H1 (cell line): ENCODE measurements at regions not wholly inside any gene's neighbourhood (a gene's known extent, or its start where the extent isn't known, plus 50 kb on each side); places are given as distances from the start of the nearest gene placed in this dataset.

Experiments used
- CTCF ChIA-PET: fragments of 300-600 bp; sonication (Branson Sonifier 250); formaldehyde crosslinking; loops from one replicate; lab custom pipeline; 2021; ENCODE audit not compliant: partially characterized antibody; lab: Charles Lee
- POLR2A ChIA-PET: fragments of 300-600 bp; sonication (Branson Sonifier 250); formaldehyde crosslinking; loops from one replicate; lab custom pipeline; 2021; ENCODE audit warnings: inconsistent platforms; ENCODE audit not compliant: partially characterized antibody; lab: Charles Lee
- DNase-seq, 2 experiments: peaks; one replicate each; pipeline versions ENCODE4 v3.0.0 to v3.0.0-alpha.2; 2010 to 2022; ENCODE audit warnings: low spot score in 2 of 2, low read depth in 1 of 2, mixed read lengths in 1 of 2
- FAIRE-seq: peaks from 2 replicates; lab custom pipeline; 2011; peaks lifted over from hg19 to GRCh38; lab: Jason Lieb, UNC
- H2AFZ ChIP-seq: 2 replicates; pipeline ENCODE4 v1.8.1; 2012; ENCODE audit warnings: low read length, inconsistent platforms
- H2AK5ac ChIP-seq: 2 replicates; pipeline ENCODE4 v1.6.1; 2013; ENCODE audit warnings: low read depth, low read length
- H2BK120ac ChIP-seq: replicated peaks from 2 replicates; pipeline ENCODE3; 2013; ENCODE audit warnings: low read depth, low read length, inconsistent platforms
- H2BK12ac ChIP-seq: 2 replicates; pipeline ENCODE4 v1.6.1; 2013; ENCODE audit warnings: low read depth, low read length
- H2BK15ac ChIP-seq: 2 replicates; pipeline ENCODE4 v1.6.1; 2013; ENCODE audit warnings: low read length
- H2BK20ac ChIP-seq: 2 replicates; pipeline ENCODE4 v1.6.1; 2013; ENCODE audit warnings: low read length
- H2BK5ac ChIP-seq: 2 replicates; pipeline ENCODE4 v1.6.1; 2013; ENCODE audit warnings: low read depth, low read length
- H3K14ac ChIP-seq: 2 replicates; pipeline ENCODE4 v1.6.1; 2013; ENCODE audit warnings: inconsistent platforms; ENCODE audit not compliant: insufficient read length
- H3K18ac ChIP-seq: 2 replicates; pipeline ENCODE4 v1.6.1; 2013; ENCODE audit warnings: low read length; ENCODE audit errors: extremely low read depth
- H3K23ac ChIP-seq: 2 replicates; pipeline ENCODE4 v1.6.1; 2013; ENCODE audit warnings: inconsistent platforms; ENCODE audit not compliant: insufficient read length
- H3K23me2 ChIP-seq: 2 replicates; pipeline ENCODE4 v1.6.1; 2013; ENCODE audit warnings: low read depth, low read length
- H3K27ac ChIP-seq: 2 replicates; pipeline ENCODE4 v1.6.1; 2011; ENCODE audit warnings: low read depth, low read length, inconsistent platforms
- H3K27me3 ChIP-seq, 4 experiments: replicated peaks in 1 of 4; 1 replicate in 1 of 4; 2 replicates in 3 of 4; pipeline versions ENCODE4 v1.6.1 to v1.8.1; 2011 to 2013; ENCODE audit warnings: low read length in 3 of 4, mild to moderate bottlenecking in 3 of 4, inconsistent platforms in 2 of 4, mixed read lengths in 2 of 4, moderate library complexity in 1 of 4; ENCODE audit not compliant: control insufficient read depth in 3 of 4, insufficient read depth in 3 of 4; ENCODE audit errors: extremely low read depth in 1 of 4
- H3K36me3 ChIP-seq, 4 experiments: 2 replicates each; pipeline versions ENCODE4 v1.6.1 to v1.8.1; 2011 to 2013; ENCODE audit warnings: mild to moderate bottlenecking in 4 of 4, low read length in 3 of 4, moderate library complexity in 2 of 4, control low read depth in 1 of 4, inconsistent platforms in 1 of 4; ENCODE audit not compliant: insufficient read depth in 4 of 4, control insufficient read depth in 2 of 4
- H3K4ac ChIP-seq: replicated peaks from 2 replicates; pipeline ENCODE3; 2013; ENCODE audit warnings: low read length, low read depth, mixed read lengths, inconsistent platforms; ENCODE audit not compliant: insufficient read length
- H3K4me1 ChIP-seq, 4 experiments: replicated peaks in 1 of 4; 1 replicate in 1 of 4; 2 replicates in 3 of 4; pipeline versions ENCODE4 v1.6.1 to v1.8.1; 2011 to 2013; ENCODE audit warnings: low read length in 3 of 4, inconsistent platforms in 2 of 4, mixed read lengths in 1 of 4; ENCODE audit not compliant: insufficient read depth in 4 of 4, control insufficient read depth in 3 of 4
- H3K4me2 ChIP-seq, 2 experiments: 2 replicates each; pipeline versions ENCODE4 v1.6.1 to v1.8.1; 2011 to 2013; ENCODE audit warnings: low read depth in 2 of 2, low read length in 2 of 2, control low read depth in 1 of 2, inconsistent platforms in 1 of 2, mild to moderate bottlenecking in 1 of 2; ENCODE audit not compliant: insufficient read depth in 1 of 2
- H3K4me3 ChIP-seq, 4 experiments: fragments of 200-600, 300-600 bp in 1 of 4; sonication (generic), shearing (Covaris generic), sonication (Bioruptor Twin) in 1 of 4; 2 replicates each; pipeline versions ENCODE4 v1.5.1 to v1.8.1; 2011 to 2016; ENCODE audit warnings: low read length in 4 of 4, low read depth in 3 of 4, control low read depth in 2 of 4, inconsistent platforms in 2 of 4, mild to moderate bottlenecking in 2 of 4, mixed read lengths in 1 of 4, moderate library complexity in 1 of 4; ENCODE audit not compliant: insufficient read depth in 2 of 4; ENCODE audit errors: extremely low read depth in 1 of 4
- H3K56ac ChIP-seq: replicated peaks from 2 replicates; pipeline ENCODE3; 2013; ENCODE audit warnings: low read depth, mild to moderate bottlenecking, mixed read lengths, low read length, inconsistent platforms; ENCODE audit not compliant: insufficient read length
- H3K79me1 ChIP-seq: 2 replicates; pipeline ENCODE4 v1.6.1; 2013; ENCODE audit warnings: low read depth, low read length, control low read depth
- H3K79me2 ChIP-seq, 2 experiments: 2 replicates each; pipeline versions ENCODE4 v1.6.1 to v1.8.1; 2012 to 2013; ENCODE audit warnings: low read length in 2 of 2, mild to moderate bottlenecking in 2 of 2, inconsistent platforms in 1 of 2; ENCODE audit not compliant: insufficient read depth in 2 of 2, control insufficient read depth in 1 of 2
- H3K9ac ChIP-seq, 4 experiments: replicated peaks in 1 of 4; 1 replicate in 1 of 4; 2 replicates in 3 of 4; pipeline versions ENCODE4 v1.6.1 to v1.8.1; 2011 to 2013; ENCODE audit warnings: low read depth in 3 of 4, low read length in 3 of 4, control low read depth in 2 of 4, mild to moderate bottlenecking in 2 of 4, moderate library complexity in 2 of 4, inconsistent platforms in 1 of 4; ENCODE audit errors: extremely low read depth in 1 of 4
- H3K9me3 ChIP-seq, 2 experiments: 2 replicates each; pipeline versions ENCODE4 v1.6.1 to v1.8.1; 2012 to 2013; ENCODE audit warnings: mild to moderate bottlenecking in 2 of 2, moderate library complexity in 2 of 2, control low read depth in 1 of 2, inconsistent platforms in 1 of 2, low read depth in 1 of 2, low read length in 1 of 2, mixed read lengths in 1 of 2; ENCODE audit not compliant: insufficient read depth in 2 of 2
- H4K20me1 ChIP-seq, 2 experiments: replicated peaks in 1 of 2; 2 replicates each; pipeline versions ENCODE3 to v1.8.1; 2011 to 2013; ENCODE audit warnings: inconsistent platforms in 2 of 2, low read length in 2 of 2, mild to moderate bottlenecking in 1 of 2; ENCODE audit not compliant: insufficient read depth in 2 of 2, control insufficient read depth in 1 of 2
- H4K5ac ChIP-seq: 2 replicates; pipeline ENCODE4 v1.6.1; 2013; ENCODE audit warnings: low read length, low read depth, mixed read lengths, inconsistent platforms; ENCODE audit not compliant: insufficient read length
- H4K8ac ChIP-seq: 2 replicates; pipeline ENCODE4 v1.8.0; 2013; ENCODE audit warnings: mild to moderate bottlenecking, moderate library complexity, low read length, inconsistent platforms; ENCODE audit not compliant: insufficient read depth; ENCODE audit errors: extremely low read depth
- H4K91ac ChIP-seq: replicated peaks from 2 replicates; pipeline ENCODE3; 2013; ENCODE audit warnings: low read length, mixed read lengths, inconsistent platforms; ENCODE audit not compliant: insufficient read length
- EZH2 ChIP-seq: fragments of 200-600 bp; sonication (generic); IDR thresholded peaks from 2 replicates; pipeline ENCODE4 v1.7.1; 2012; ENCODE audit warnings: low read depth, mild to moderate bottlenecking, moderate library complexity, low read length, inconsistent platforms; ENCODE audit not compliant: severe bottlenecking
- GABPA ChIP-seq: IDR thresholded peaks from 2 replicates; pipeline ENCODE4 v1.6.1; 2011; ENCODE audit warnings: mild to moderate bottlenecking, low read length, moderate library complexity, borderline replicate concordance; ENCODE audit not compliant: insufficient read depth
- WGBS, 2 experiments: shearing (Covaris generic) in 1 of 2; methylation state at CpG; one replicate each; pipeline versions ENCODE4 v1.1.6 to v1.1.7; 2013 to 2015; ENCODE audit warnings: low lambda C conversion rate in 2 of 2, mixed read lengths in 2 of 2, inconsistent platforms in 1 of 2, low coverage in 1 of 2, missing lambda C conversion rate in 1 of 2; ENCODE audit not compliant: insufficient replicate concordance in 2 of 2, insufficient coverage in 1 of 2, insufficient read length in 1 of 2; ENCODE audit errors: extremely low coverage in 1 of 2, missing lambda C conversion rate in 1 of 2; 5-methylcytosine and 5-hydroxymethylcytosine counted together

GRCh38 chr9:135315572-135315971 is 164.0 kb upstream of the PPP1R26 start:
- no peaks in the 10 kb centered on the region for H3K79me2 ChIP-seq
- H3K4ac ChIP-seq, result no peak overlapping the region
- 93% methylated on average over 9 of the region's 9 CpGs; no CpG with 5 or more reads in 1 of the 2 experiments for WGBS, 2 experiments
- H2BK20ac ChIP-seq, result no peak overlapping the region
- H3K18ac ChIP-seq, result no peak overlapping the region
- no peak overlapping the region for H2AFZ ChIP-seq
- no peak overlapping the region for H3K56ac ChIP-seq
- no peak overlapping the region for H4K91ac ChIP-seq
- H3K27ac ChIP-seq, result no peak overlapping the region
- H4K5ac ChIP-seq, result no peak overlapping the region
- H3K14ac ChIP-seq, result no peak overlapping the region
- H3K9me3 ChIP-seq, result peaks cover 9 to 12% of the 10 kb centered on the region in 2 experiments; a peak in 3 of 4 replicates
- H3K23me2 ChIP-seq, result no peaks in the 10 kb centered on the region
- no peak overlapping the region for H3K9ac ChIP-seq
- H3K4me2 ChIP-seq, result no peak overlapping the region
- no peak overlapping the region for H2BK12ac ChIP-seq
- H4K8ac ChIP-seq, result no peak overlapping the region
- FAIRE-seq, result no peak
- H3K23ac ChIP-seq, result no peak overlapping the region
- H2BK15ac ChIP-seq, result no peak overlapping the region
- H2AK5ac ChIP-seq, result no peak overlapping the region
- CTCF ChIA-PET, result interaction anchor here (1.9 kb wide), 1 partner anchor 189 kb away, joined by 4 read pairs; no protein-coding TSS in a partner anchor
- no peak for DNase-seq
- H3K36me3 ChIP-seq, result no peaks in the 10 kb centered on the region
- H3K27me3 ChIP-seq, result no peaks in the 10 kb centered on the region
- no peaks in the 10 kb centered on the region for H4K20me1 ChIP-seq
- POLR2A ChIA-PET, result no interaction called here
- H3K79me1 ChIP-seq, result no peaks in the 10 kb centered on the region
- no peak overlapping the region for H3K4me3 ChIP-seq
- H2BK5ac ChIP-seq, result no peak overlapping the region
- peaks cover 1 to 9% (median 6%) of the 10 kb centered on the region in 4 experiments; a peak in 4 of 7 replicates for H3K4me1 ChIP-seq
- no peak overlapping the region for H2BK120ac ChIP-seq
- TF ChIP-seq GABPA, result no peak
- TF ChIP-seq EZH2, result no peak
